ENCODE measurements at regions not wholly inside any gene's neighbourhood (a gene's known extent, or its start where the extent isn't known, plus 50 kb on each side); places are given as distances from the start of the nearest gene placed in this dataset.

- TF ChIP-seq GATA2 (IDR thresholded peaks at IDR 0.05; ENCODE audit: low read depth, low read length) (no peak), GATA3 (IDR thresholded peaks at IDR 0.05; ENCODE audit: low read depth, low read length) (no peak)
Observed at GRCh38 chr16:72455743-72456659, 284.0 kb upstream of the PMFBP1 start.

GRCh38 chr16:72444696-72445095 lies 272.7 kb upstream of the PMFBP1 start:
- no peak for TF ChIP-seq GATA2 (IDR thresholded peaks at IDR 0.05; ENCODE audit: low read depth, low read length)
- TF ChIP-seq GATA3 (IDR thresholded peaks at IDR 0.05; ENCODE audit: low read depth, low read length): no peak

GRCh38 chr16:72443809-72444208 lies 271.9 kb upstream of the PMFBP1 start:
- TF ChIP-seq GATA2 (IDR thresholded peaks at IDR 0.05; ENCODE audit: low read depth, low read length): no peak
- TF ChIP-seq GATA3 (IDR thresholded peaks at IDR 0.05; ENCODE audit: low read depth, low read length): no peak

GRCh38 chr16:72442385-72443158 lies 270.6 kb upstream of the PMFBP1 start:
- no peak for TF ChIP-seq GATA2 (IDR thresholded peaks at IDR 0.05; ENCODE audit: low read depth, low read length)

- TF ChIP-seq GATA2 (IDR thresholded peaks at IDR 0.05; ENCODE audit: low read depth, low read length) (no peak), GATA3 (IDR thresholded peaks at IDR 0.05; ENCODE audit: low read depth, low read length) (no peak)
Observed at GRCh38 chr16:72437891-72438290, 265.9 kb upstream of the PMFBP1 start.

- TF ChIP-seq GATA2 (IDR thresholded peaks at IDR 0.05; ENCODE audit: low read depth, low read length) (no peak), GATA3 (IDR thresholded peaks at IDR 0.05; ENCODE audit: low read depth, low read length) (no peak)
Observed at GRCh38 chr16:72434159-72434558, 262.2 kb upstream of the PMFBP1 start.

- TF ChIP-seq GATA3 (IDR thresholded peaks at IDR 0.05; ENCODE audit: low read depth, low read length) (no peak), GATA2 (IDR thresholded peaks at IDR 0.05; ENCODE audit: low read depth, low read length) (no peak)
Observed at GRCh38 chr16:72430121-72430520, 258.2 kb upstream of the PMFBP1 start.

- TF ChIP-seq GATA3 (IDR thresholded peaks at IDR 0.05; ENCODE audit: low read depth, low read length) (no peak), GATA2 (IDR thresholded peaks at IDR 0.05; ENCODE audit: low read depth, low read length) (no peak)
Observed at GRCh38 chr16:72429671-72430081, 257.7 kb upstream of the PMFBP1 start.

- TF ChIP-seq GATA3 (IDR thresholded peaks at IDR 0.05; ENCODE audit: low read depth, low read length) (no peak), GATA2 (IDR thresholded peaks at IDR 0.05; ENCODE audit: low read depth, low read length) (no peak)
Observed at GRCh38 chr16:72428681-72429376, 256.9 kb upstream of the PMFBP1 start.

GRCh38 chr16:72427783-72428331 lies 255.9 kb upstream of the PMFBP1 start:
- TF ChIP-seq GATA3 (IDR thresholded peaks at IDR 0.05; ENCODE audit: low read depth, low read length): no peak
- TF ChIP-seq GATA2 (IDR thresholded peaks at IDR 0.05; ENCODE audit: low read depth, low read length): no peak

- TF ChIP-seq GATA2 (IDR thresholded peaks at IDR 0.05; ENCODE audit: low read depth, low read length) (no peak), GATA3 (IDR thresholded peaks at IDR 0.05; ENCODE audit: low read depth, low read length) (no peak)
Observed at GRCh38 chr16:72427051-72427782, 255.3 kb upstream of the PMFBP1 start.

- no peak for TF ChIP-seq GATA3 (IDR thresholded peaks at IDR 0.05; ENCODE audit: low read depth, low read length)
- no peak for TF ChIP-seq GATA2 (IDR thresholded peaks at IDR 0.05; ENCODE audit: low read depth, low read length)
Observed at GRCh38 chr16:72426386-72426785, 254.4 kb upstream of the PMFBP1 start.

GRCh38 chr16:72425571-72426341 lies 253.8 kb upstream of the PMFBP1 start:
- no peak for TF ChIP-seq GATA3 (IDR thresholded peaks at IDR 0.05; ENCODE audit: low read depth, low read length)
- no peak for TF ChIP-seq GATA2 (IDR thresholded peaks at IDR 0.05; ENCODE audit: low read depth, low read length)
